Subcutaneous abdominal adipose tissue (tissue), 5 donors: ENCODE measurements at regions not wholly inside any gene's neighbourhood (a gene's known extent, or its start where the extent isn't known, plus 50 kb on each side); places are given as distances from the start of the nearest gene placed in this dataset.

Experiments
- H3K27ac ChIP-seq: one replicate; pipeline ENCODE4 v1.7.0; 2013; ENCODE audit warnings: low read depth, mild to moderate bottlenecking, inconsistent platforms, low read length, moderate library complexity
- H3K27me3 ChIP-seq, 5 donors: one replicate each; pipeline ENCODE4 v1.7.0; 2013; ENCODE audit warnings: low read length in 5 of 5, inconsistent platforms in 1 of 5; ENCODE audit not compliant: control insufficient read depth in 5 of 5, insufficient read depth in 4 of 5
- H3K36me3 ChIP-seq, 5 donors: one replicate each; pipeline ENCODE4 v1.7.0; 2013; ENCODE audit warnings: low read length in 5 of 5; ENCODE audit not compliant: control insufficient read depth in 5 of 5, insufficient read depth in 5 of 5
- H3K4me1 ChIP-seq, 5 donors: one replicate each; pipeline ENCODE4 v1.7.0; 2013; ENCODE audit warnings: low read length in 5 of 5, mild to moderate bottlenecking in 3 of 5, moderate library complexity in 1 of 5; ENCODE audit not compliant: control insufficient read depth in 5 of 5, insufficient read depth in 5 of 5
- H3K4me3 ChIP-seq, 5 donors: one replicate each; pipeline ENCODE4 v1.7.0; 2013; ENCODE audit warnings: low read length in 5 of 5, low read depth in 1 of 5
- H3K9ac ChIP-seq, 5 donors: one replicate each; pipeline ENCODE4 v1.7.0; 2013; ENCODE audit warnings: low read length in 5 of 5, mild to moderate bottlenecking in 4 of 5, moderate library complexity in 3 of 5
- H3K9me3 ChIP-seq, 5 donors: one replicate each; pipeline ENCODE4 v1.7.0; 2013; ENCODE audit warnings: low read length in 5 of 5; ENCODE audit not compliant: control insufficient read depth in 5 of 5
- donor health status: healthy.
- donor health status: healthy.
- donor health status: healthy.
- donor health status: healthy.
- donor health status: healthy.

DNA sequence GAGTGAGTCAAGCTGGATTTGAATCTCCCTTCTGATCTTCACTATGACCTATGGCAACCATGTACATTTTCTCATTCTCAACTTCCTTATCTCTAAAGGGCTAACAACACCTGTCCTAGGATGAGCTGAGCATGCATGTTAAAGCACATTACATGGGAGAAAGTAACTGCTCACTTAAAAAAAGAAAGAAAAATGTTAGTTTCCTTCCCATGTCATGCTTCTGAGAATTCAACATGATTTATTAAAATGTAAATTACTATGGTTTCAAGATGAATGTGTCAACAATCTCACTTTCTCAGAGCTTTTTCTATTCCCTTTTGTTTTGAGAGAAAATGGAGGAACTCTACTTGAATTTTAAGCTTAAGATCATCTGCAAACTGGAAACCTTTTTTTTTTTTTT is 295.3 kb downstream of the SKIDA1 start:
- H3K27me3 ChIP-seq = no peaks in the 10 kb centered on the region
- H3K4me1 ChIP-seq = no peaks in the 10 kb centered on the region
- H3K4me3 ChIP-seq = no peak overlapping the region
- H3K36me3 ChIP-seq = no peaks in the 10 kb centered on the region
- H3K9ac ChIP-seq = no peak overlapping the region
- H3K27ac ChIP-seq = no peak overlapping the region
- H3K9me3 ChIP-seq = no peaks in the 10 kb centered on the region

DNA sequence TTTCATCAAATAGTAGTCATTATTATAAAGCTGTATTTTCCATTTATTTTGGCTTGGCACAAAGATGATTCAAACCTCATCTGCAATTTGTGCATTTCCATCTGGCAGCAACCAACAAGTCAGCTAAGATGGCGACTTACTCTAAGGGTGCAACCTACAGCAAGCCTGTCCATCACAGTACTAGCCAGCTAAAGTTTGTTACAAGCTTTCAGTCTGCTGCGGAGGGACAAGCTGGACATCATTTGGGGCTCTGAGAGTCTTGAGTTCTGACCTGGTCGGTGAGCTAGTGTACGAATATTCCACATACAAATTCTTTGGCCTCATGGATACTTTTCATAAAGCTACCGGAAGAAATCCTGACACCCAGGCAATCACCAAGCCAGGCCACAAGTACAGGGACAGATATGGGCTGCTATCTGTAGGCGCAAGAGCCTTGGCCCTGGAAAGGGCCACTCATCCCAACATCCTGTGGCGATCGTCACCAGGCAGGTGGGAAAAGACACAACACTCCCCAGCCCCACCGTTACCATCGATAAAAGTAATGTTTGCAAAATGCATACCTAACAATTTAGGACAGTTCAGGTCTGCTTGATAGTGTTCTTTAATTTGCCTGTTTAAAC is 307.6 kb downstream of the SKIDA1 start:
- H3K4me1 ChIP-seq = peaks cover 0 to 8% (median 5%) of the 10 kb centered on the region in 5 donors
- no peak overlapping the region for H3K27ac ChIP-seq
- no peaks in the 10 kb centered on the region for H3K36me3 ChIP-seq
- peaks cover 0 to 5% (median 4%) of the 10 kb centered on the region in 5 donors for H3K9me3 ChIP-seq
- H3K9ac ChIP-seq = no peak overlapping the region
- H3K27me3 ChIP-seq = no peaks in the 10 kb centered on the region
- H3K4me3 ChIP-seq = no peak overlapping the region

DNA sequence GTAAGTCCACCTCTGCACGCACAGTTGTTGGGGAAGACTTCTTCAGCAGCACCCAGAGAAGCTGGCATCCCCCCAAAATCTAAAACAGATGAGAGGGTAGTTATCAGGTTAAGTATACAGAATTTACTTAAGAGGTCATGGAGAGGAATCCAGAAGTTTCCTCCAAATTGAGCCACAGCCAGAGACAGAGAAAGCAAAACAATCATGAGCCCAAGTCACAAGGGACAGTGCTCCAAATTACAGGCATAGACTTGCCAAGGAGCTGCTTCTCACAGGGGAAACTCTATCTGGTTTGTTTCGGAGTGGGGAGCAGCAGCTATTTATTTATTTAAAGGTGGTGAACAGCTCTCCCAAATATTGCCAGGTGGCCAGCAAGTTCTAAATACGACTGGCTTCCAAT is 308.4 kb downstream of the SKIDA1 start:
- H3K4me3 ChIP-seq = no peak overlapping the region
- H3K36me3 ChIP-seq = no peaks in the 10 kb centered on the region
- no peaks in the 10 kb centered on the region for H3K27me3 ChIP-seq
- no peak overlapping the region for H3K27ac ChIP-seq
- H3K4me1 ChIP-seq = peaks cover 0 to 8% (median 5%) of the 10 kb centered on the region in 5 donors
- H3K9me3 ChIP-seq = peaks cover 0 to 5% (median 4%) of the 10 kb centered on the region in 5 donors
- H3K9ac ChIP-seq = no peak overlapping the region

DNA sequence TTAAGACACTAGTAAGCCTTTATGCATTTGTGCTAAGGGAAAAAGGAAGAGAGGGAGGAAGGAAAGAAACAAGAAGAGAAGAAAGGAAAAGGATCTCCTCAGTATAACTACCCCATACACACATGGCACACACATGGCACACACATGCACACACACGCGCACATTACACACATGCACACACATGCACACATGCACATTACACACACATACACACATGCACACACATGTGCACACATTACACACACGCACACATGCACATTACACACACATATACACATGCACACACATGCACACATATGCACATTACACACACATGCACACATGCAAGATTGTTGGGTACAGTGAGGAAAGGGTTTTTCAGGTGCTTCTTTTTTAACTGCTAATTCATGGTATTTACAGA is 311.2 kb downstream of the SKIDA1 start:
- Histone ChIP-seq H3K27ac (no peak overlapping the region), H3K9ac (no peak overlapping the region), H3K27me3 (no peaks in the 10 kb centered on the region), H3K4me1 (peaks cover 0 to 8% (median 5%) of the 10 kb centered on the region in 5 donors), H3K4me3 (no peak overlapping the region), H3K36me3 (no peaks in the 10 kb centered on the region), H3K9me3 (peaks cover 0 to 5% (median 4%) of the 10 kb centered on the region in 5 donors)

DNA sequence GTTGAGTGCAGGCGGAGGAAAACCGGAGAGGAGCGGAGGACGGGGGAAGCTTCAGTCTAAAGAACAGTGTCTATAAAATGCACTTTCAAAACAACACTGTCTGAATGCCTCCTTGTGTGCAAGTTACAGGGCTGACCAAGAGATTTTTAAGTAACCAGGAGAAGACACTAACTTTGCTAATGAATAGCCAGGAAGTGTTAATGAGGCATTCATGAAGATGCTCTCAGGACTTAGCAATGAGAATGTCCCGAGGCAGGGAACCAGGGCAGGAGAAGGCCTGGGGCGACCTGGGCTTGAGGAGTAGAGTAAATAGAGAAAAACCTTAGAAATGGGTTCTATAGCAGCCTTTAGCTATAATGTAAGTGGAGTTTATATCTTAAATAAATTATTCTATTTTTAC is 312.1 kb downstream of the SKIDA1 start:
- no peak overlapping the region for H3K27ac ChIP-seq
- peaks cover 0 to 8% (median 5%) of the 10 kb centered on the region in 5 donors for H3K4me1 ChIP-seq
- H3K4me3 ChIP-seq = no peak overlapping the region

DNA sequence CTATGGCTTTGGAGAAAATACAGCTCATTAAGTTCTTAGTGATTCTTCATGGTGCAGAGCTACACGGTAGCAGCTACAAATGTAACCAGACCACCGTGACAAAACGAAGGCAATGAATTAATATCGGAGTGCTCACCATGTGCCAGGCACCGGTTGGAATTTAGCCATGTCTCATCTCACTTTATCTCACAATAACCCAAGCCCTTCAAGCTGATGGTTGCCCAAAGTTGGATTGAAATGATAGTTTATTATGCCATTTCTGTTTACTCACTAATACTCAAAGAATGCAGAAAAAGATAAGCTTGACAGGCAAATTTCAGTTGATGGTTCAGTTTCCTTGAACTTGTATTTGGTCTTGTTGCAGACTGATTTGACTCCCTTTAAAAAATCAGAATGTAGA is 312.6 kb downstream of the SKIDA1 start:
- H3K9me3 ChIP-seq = peaks cover 0 to 3% (median 1%) of the 10 kb centered on the region in 5 donors

More for the DNA sequence above, 312.1 kb downstream of the SKIDA1 start:
- Histone ChIP-seq H3K9me3 (peaks cover 0 to 2% (median 0%) of the 10 kb centered on the region in 5 donors), H3K27me3 (no peaks in the 10 kb centered on the region), H3K36me3 (no peaks in the 10 kb centered on the region), H3K9ac (no peak overlapping the region)

DNA sequence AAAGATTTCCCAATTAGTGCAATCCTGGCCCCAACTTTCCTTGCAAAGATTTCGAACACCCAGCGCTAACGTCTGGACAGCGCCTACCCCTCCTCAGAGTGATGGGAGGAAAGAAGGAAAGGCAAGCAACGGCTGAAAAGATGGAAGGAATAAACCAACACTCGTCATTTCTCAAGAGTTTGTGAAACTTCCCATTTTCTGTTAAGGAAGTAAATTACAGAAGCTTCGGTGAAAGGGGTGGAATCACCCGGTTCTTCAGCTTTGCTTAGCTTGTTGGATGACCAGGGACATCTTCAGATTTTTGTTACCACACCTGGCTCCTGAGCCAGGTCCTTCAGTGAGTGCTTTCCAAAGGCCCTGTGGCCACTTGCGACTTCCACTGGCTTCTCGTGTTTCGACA is 313.1 kb downstream of the SKIDA1 start:
- Histone ChIP-seq H3K9ac (no peak overlapping the region), H3K9me3 (peaks cover 5 to 9% (median 7%) of the 10 kb centered on the region in 5 donors), H3K27ac (no peak overlapping the region), H3K4me3 (no peak overlapping the region), H3K4me1 (peaks cover 0 to 6% (median 5%) of the 10 kb centered on the region in 5 donors), H3K27me3 (peaks cover 0 to 2% (median 0%) of the 10 kb centered on the region in 5 donors), H3K36me3 (no peaks in the 10 kb centered on the region)

More for the DNA sequence above, 312.6 kb downstream of the SKIDA1 start:
- no peaks in the 10 kb centered on the region for H3K36me3 ChIP-seq
- no peak overlapping the region for H3K27ac ChIP-seq
- peaks cover 0 to 8% (median 5%) of the 10 kb centered on the region in 5 donors for H3K4me1 ChIP-seq
- H3K4me3 ChIP-seq = no peak overlapping the region
- H3K27me3 ChIP-seq = no peaks in the 10 kb centered on the region
- H3K9ac ChIP-seq = no peak overlapping the region

DNA sequence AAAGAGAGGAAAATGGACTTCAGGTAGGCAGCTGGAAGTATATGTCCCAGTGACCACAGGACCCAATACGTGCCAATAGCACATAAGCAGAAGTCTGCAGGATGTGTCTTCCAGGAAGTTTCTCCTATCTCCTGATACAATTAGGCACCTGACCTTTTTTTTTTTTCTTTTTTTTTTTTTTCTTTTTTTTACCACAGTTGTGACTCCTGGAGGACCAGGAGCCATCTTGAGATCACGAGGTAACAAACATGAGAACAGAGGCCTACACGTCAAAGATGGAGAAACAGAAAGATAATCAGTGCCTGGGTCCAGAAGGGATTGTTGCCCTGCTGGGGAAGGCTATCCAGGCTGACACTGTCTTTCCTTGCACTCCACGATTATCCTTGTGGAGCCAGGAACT is 312.4 kb upstream of the NEBL start:
- Histone ChIP-seq H3K4me1 (no peaks in the 10 kb centered on the region), H3K36me3 (no peaks in the 10 kb centered on the region), H3K27ac (no peak overlapping the region), H3K9ac (no peak overlapping the region), H3K4me3 (no peak overlapping the region), H3K27me3 (peaks cover 0 to 3% (median 2%) of the 10 kb centered on the region in 5 donors), H3K9me3 (peaks cover 5 to 10% (median 8%) of the 10 kb centered on the region in 5 donors)

DNA sequence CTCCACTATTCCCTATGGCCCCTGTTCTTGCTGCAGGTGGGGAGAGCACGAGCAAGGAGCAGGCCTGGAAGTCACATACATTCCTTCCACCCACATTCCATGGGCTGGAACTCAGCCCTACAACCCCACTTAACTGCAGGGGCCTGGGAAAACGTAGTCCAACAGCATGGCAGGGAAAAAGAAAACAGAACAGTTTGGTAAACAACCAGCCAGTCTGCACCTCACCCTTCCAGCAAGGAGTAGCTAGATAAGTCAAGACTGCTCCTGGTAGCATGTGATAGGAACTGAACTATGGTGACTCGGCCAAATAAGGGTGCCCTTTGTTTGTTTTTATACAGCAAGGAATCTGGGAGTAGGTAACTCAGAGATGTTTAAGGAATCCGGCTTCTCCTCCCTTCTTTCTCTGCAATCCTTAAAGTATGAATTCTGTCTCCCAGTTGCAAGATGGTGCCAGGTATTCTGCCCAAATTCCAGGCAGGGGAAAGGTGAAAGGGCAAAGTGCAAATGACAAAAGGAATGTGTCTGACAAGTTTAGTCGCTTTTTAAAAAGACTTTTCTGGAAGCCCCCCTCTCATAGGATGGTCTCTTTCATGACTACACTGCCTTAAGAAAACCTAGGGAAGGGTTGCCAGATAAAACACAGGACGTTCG is 311.7 kb upstream of the NEBL start:
- H3K36me3 ChIP-seq = no peaks in the 10 kb centered on the region
- no peaks in the 10 kb centered on the region for H3K4me1 ChIP-seq
- no peak overlapping the region for H3K9ac ChIP-seq
- no peak overlapping the region for H3K4me3 ChIP-seq
- peaks cover 5 to 13% (median 8%) of the 10 kb centered on the region in 5 donors for H3K9me3 ChIP-seq
- peaks cover 0 to 8% (median 2%) of the 10 kb centered on the region in 5 donors for H3K27me3 ChIP-seq
- H3K27ac ChIP-seq = no peak overlapping the region

DNA sequence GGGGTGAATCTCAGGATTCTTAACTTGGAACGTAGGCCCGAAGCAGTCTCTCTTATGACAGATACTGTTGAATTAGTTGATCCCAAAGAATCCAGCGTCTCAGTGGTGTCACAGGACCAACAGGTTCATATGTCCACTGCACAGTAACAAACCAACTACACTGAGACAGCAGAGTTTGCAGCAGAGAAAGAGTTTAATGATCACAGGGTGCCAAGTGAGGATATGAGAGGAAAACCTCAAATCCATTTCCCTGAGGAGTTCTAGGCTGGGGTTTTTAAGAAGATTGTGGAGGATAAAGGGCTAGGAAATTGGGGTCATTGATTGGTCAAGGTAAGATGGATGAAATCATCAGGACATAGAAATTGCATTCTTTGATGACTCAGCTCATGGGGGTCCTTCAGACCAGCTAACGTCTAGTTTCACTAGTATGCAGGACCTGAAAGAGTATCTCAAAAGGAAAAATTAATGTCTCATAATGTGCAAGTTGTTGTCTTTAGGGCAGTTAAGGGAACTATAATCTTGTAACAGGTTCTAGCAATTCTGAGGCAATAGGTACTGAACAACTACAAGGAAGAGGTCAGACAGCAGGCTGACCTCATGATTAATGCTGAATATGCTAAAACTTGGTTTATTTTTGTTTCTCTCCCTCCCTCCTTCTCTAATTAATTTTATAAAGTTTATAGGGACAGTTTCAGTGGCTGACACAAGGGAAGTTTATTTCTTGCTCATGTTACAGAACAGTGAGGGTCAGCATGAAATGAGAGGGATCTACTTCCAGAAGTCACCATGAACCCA is 310.9 kb upstream of the NEBL start:
- H3K27ac ChIP-seq = no peak overlapping the region
- H3K9me3 ChIP-seq = peaks cover 5 to 13% (median 8%) of the 10 kb centered on the region in 5 donors
- no peaks in the 10 kb centered on the region for H3K36me3 ChIP-seq
- no peaks in the 10 kb centered on the region for H3K4me1 ChIP-seq
- H3K4me3 ChIP-seq = no peak overlapping the region
- no peak overlapping the region for H3K9ac ChIP-seq
- H3K27me3 ChIP-seq = peaks cover 0 to 10% (median 4%) of the 10 kb centered on the region in 5 donors
